HepG2 (cell line): ENCODE measurements at regions not wholly inside any gene's neighbourhood (a gene's known extent, or its start where the extent isn't known, plus 50 kb on each side); places are given as distances from the start of the nearest gene placed in this dataset.

Source experiments
- ATAC-seq: fragments of 200-7000 bp; cut with Tn5 transposase; 3 replicates; pipeline ENCODE4 v1.9.1; 2020; ENCODE audit warnings: mild to moderate bottlenecking, moderate library complexity
- BruUV-seq: library from RNA; stranded (reverse); fragments of 400-500 nt; replicated peaks from 2 replicates; lab custom pipeline; 2021; lab: Mats Ljungman, UMichigan
- CTCF ChIA-PET: fragments of 300-600 bp; formaldehyde crosslinking; extraction: SDS; loops from one replicate; lab custom pipeline; 2021; ENCODE audit warnings: low total read pairs, inconsistent platforms, low intra/inter-chr PET ratio; lab: Yijun Ruan, JAX
- POLR2A ChIA-PET: fragments of 350-600 bp; sonication (Branson Sonifier 250); formaldehyde crosslinking; loops from one replicate; lab custom pipeline; 2020; ENCODE audit warnings: antibody characterized with exemption, inconsistent platforms; lab: Yijun Ruan, JAX
- DNase-seq: peaks from one replicate; pipeline ENCODE4 v3.0.0-alpha.2; 2015; ENCODE audit warnings: low spot score
- FAIRE-seq: peaks from 3 replicates; lab custom pipeline; 2011; peaks lifted over from hg19 to GRCh38; lab: Jason Lieb, UNC
- H2AFZ ChIP-seq: one replicate; pipeline ENCODE4 v1.6.1; 2011; ENCODE audit warnings: low read length, inconsistent platforms
- H3K27ac ChIP-seq: fragments of 300-600 bp; 3 replicates; pipeline ENCODE4 v1.8.0; 2011; ENCODE audit warnings: mixed run types, mild to moderate bottlenecking, mixed read lengths, low read length, inconsistent platforms; ENCODE audit not compliant: insufficient read depth; ENCODE audit errors: extremely low read length
- H3K27me3 ChIP-seq, 2 experiments: fragments of 200-600 bp in 1 of 2; 2 replicates in 1 of 2; 3 replicates in 1 of 2; pipeline versions ENCODE4 v1.6.0 to v1.8.0; 2011; ENCODE audit warnings: low read length in 2 of 2, mild to moderate bottlenecking in 2 of 2, moderate library complexity in 2 of 2, inconsistent platforms in 1 of 2; ENCODE audit not compliant: insufficient read depth in 2 of 2, control insufficient read depth in 1 of 2
- H3K36me3 ChIP-seq, 2 experiments: fragments of 200-600 bp in 1 of 2; replicated peaks in 1 of 2; 2 replicates in 1 of 2; 3 replicates in 1 of 2; pipeline versions ENCODE4 v1.5.1 to v1.8.0; 2011; ENCODE audit warnings: low read length in 2 of 2, inconsistent platforms in 1 of 2; ENCODE audit not compliant: insufficient read depth in 2 of 2, control insufficient read depth in 1 of 2
- H3K4me1 ChIP-seq: 2 replicates; pipeline ENCODE4 v1.5.1; 2012; ENCODE audit warnings: low read length, inconsistent platforms; ENCODE audit not compliant: insufficient read depth
- H3K4me2 ChIP-seq: 2 replicates; pipeline ENCODE4 v1.6.0; 2011; ENCODE audit warnings: low read depth, low read length, inconsistent platforms
- H3K4me3 ChIP-seq, 3 experiments: fragments of 200-600 bp in 1 of 3; sonication (generic), shearing (Covaris generic) in 1 of 3; replicated peaks in 1 of 3; 2 replicates each; pipeline ENCODE4 v1.5.1; 2011 to 2016; ENCODE audit warnings: low read length in 3 of 3, inconsistent platforms in 2 of 3, low read depth in 2 of 3, mild to moderate bottlenecking in 2 of 3, control low read depth in 1 of 3, mixed read lengths in 1 of 3; ENCODE audit not compliant: insufficient read depth in 1 of 3
- H3K79me2 ChIP-seq: one replicate; pipeline ENCODE4 v1.6.1; 2011; ENCODE audit warnings: low read length, inconsistent platforms; ENCODE audit not compliant: insufficient read depth
- H3K9ac ChIP-seq: 2 replicates; pipeline ENCODE4 v1.6.0; 2011; ENCODE audit warnings: mild to moderate bottlenecking, low read depth, low read length, inconsistent platforms; ENCODE audit not compliant: insufficient read depth
- H3K9me3 ChIP-seq: 2 replicates; pipeline ENCODE4 v1.5.1; 2012; ENCODE audit warnings: mild to moderate bottlenecking, low read length
- H4K20me1 ChIP-seq: 2 replicates; pipeline ENCODE4 v1.6.0; 2011; ENCODE audit warnings: inconsistent platforms, mild to moderate bottlenecking, low read length, moderate library complexity; ENCODE audit not compliant: insufficient read depth
- ATF4 ChIP-seq, 2 experiments: fragments of 450-650 bp in 1 of 2; sonication (generic) in 1 of 2; formaldehyde crosslinking; IDR thresholded peaks; 2 replicates each; pipeline versions ENCODE4 v1.5.0 to v1.8.0; 2020 to 2022; ENCODE audit warnings: mild to moderate bottlenecking in 1 of 2, missing genetic modification reagents in 1 of 2
- CEBPB ChIP-seq: IDR thresholded peaks from 2 replicates; pipeline ENCODE4 v1.6.1; 2011; ENCODE audit warnings: low read depth, low read length, improper control_type of control experiment, borderline replicate concordance
- CREB1 ChIP-seq, 2 experiments: fragments of 450-650 bp in 1 of 2; IDR thresholded peaks; 2 replicates each; pipeline ENCODE4 v1.6.1; 2016 to 2017; ENCODE audit warnings: control low read depth in 1 of 2, mild to moderate bottlenecking in 1 of 2, missing compliant biosample characterization in 1 of 2, missing genetic modification characterization in 1 of 2
- MYC ChIP-seq: sonication (generic); formaldehyde crosslinking; IDR thresholded peaks from 2 replicates; pipeline ENCODE4 v1.9.0; 2021; ENCODE audit warnings: missing genetic modification reagents, borderline replicate concordance
- NFIB ChIP-seq: sonication (generic); formaldehyde crosslinking; IDR thresholded peaks from 2 replicates; pipeline ENCODE4 v1.9.0; 2021; ENCODE audit warnings: missing genetic modification reagents, mild to moderate bottlenecking, borderline replicate concordance
- RAD51 ChIP-seq: fragments of 450-650 bp; IDR thresholded peaks from 2 replicates; pipeline ENCODE4 v1.6.1; 2016; ENCODE audit warnings: borderline replicate concordance
- TGIF2 ChIP-seq: IDR thresholded peaks from 2 replicates; pipeline ENCODE4 v1.6.1; 2016; ENCODE audit warnings: control low read depth, missing compliant biosample characterization
- ZNF709 ChIP-seq: sonication (generic); formaldehyde crosslinking; IDR thresholded peaks from 2 replicates; pipeline ENCODE4 v1.5.0; 2020; ENCODE audit warnings: mild to moderate bottlenecking, missing genetic modification reagents
- WGBS: methylation state at CpG from one replicate; pipeline ENCODE4 v1.1.6; 2017; ENCODE audit warnings: low lambda C conversion rate; 5-methylcytosine and 5-hydroxymethylcytosine counted together
- in situ Hi-C: cut with HindIII; loops from 2 replicates; pipeline ENCODE4 v1.10.0; 2017; ENCODE audit warnings: low pct_unique_long_range_greater_than_20kb; ENCODE audit not compliant: extremely low pct_ligation_motif_present
- intact Hi-C: fragments of 100-400 bp; cut with micrococcal nuclease; formaldehyde crosslinking; loops from one replicate; pipeline ENCODE4 v1.10.0; 2022; ENCODE audit not compliant: unreplicated experiment
- TF ChIP-seq, protein P1 (sequence below): sonication (generic); formaldehyde crosslinking; conservative IDR thresholded peaks from 2 replicates; pipeline ENCODE4 v1.4.0; 2020; ENCODE audit warnings: mild to moderate bottlenecking, missing genetic modification reagents, moderate library complexity
- TF ChIP-seq, protein P2 (sequence below): sonication (generic); formaldehyde crosslinking; IDR thresholded peaks from 2 replicates; pipeline ENCODE4 v1.9.0; 2021; ENCODE audit warnings: missing genetic modification reagents, borderline replicate concordance
- TF ChIP-seq, protein P3 (sequence below): sonication (generic); formaldehyde crosslinking; IDR thresholded peaks from 2 replicates; pipeline ENCODE4 v1.5.0; 2020; ENCODE audit warnings: mild to moderate bottlenecking, missing genetic modification reagents
- TF ChIP-seq, protein P4 (sequence below): IDR thresholded peaks from 2 replicates; pipeline ENCODE4 v1.6.1; 2016; ENCODE audit warnings: missing compliant biosample characterization, missing genetic modification reagents, borderline replicate concordance

- peak overlapping the region; percentile 66 for H2AFZ ChIP-seq
- H3K36me3 ChIP-seq: no peaks in the 10 kb centered on the region
- no peak for DNase-seq
- FAIRE-seq: no peak
- no peak overlapping the region for H3K4me3 ChIP-seq
- 11% methylated on average over 8 of the region's 8 CpGs for WGBS
- no peaks in the 10 kb centered on the region; a peak in 1 of 5 replicates for H3K27me3 ChIP-seq
- ChIA-PET CTCF (no interaction called here), POLR2A (no interaction called here)
- H3K4me2 ChIP-seq: peak overlapping the region; percentile 19; the same call in 1 of the 2 replicates
- intact Hi-C loops: no loop called here
- H3K79me2 ChIP-seq: no peaks in the 10 kb centered on the region
- peaks cover 80% of the 10 kb centered on the region for H3K4me1 ChIP-seq
- H4K20me1 ChIP-seq: no peaks in the 10 kb centered on the region
- no peak overlapping the region for H3K27ac ChIP-seq
- H3K9ac ChIP-seq: no peak overlapping the region
- in situ Hi-C loops: no loop called here
- no TSS peak for BruUV-seq
- no peaks in the 10 kb centered on the region for H3K9me3 ChIP-seq
- no peak; the same call in 2 of the 3 replicates for ATAC-seq
- no peak for TF ChIP-seq CREB1 (IDR thresholded peaks at IDR 0.05)
- no peak for TF ChIP-seq CREB1 (CRISPR knock-in tag; IDR thresholded peaks at IDR 0.05)
- TF ChIP-seq ZNF709 (CRISPR knock-in tag): no peak
- no peak for TF ChIP-seq RAD51
- TF ChIP-seq CEBPB: no peak
- 0 out of 2 replicates have a peak, but pooled peaks have one; percentile 59 for TF ChIP-seq TGIF2 (CRISPR knock-in tag)
- TF ChIP-seq, protein P1, sequence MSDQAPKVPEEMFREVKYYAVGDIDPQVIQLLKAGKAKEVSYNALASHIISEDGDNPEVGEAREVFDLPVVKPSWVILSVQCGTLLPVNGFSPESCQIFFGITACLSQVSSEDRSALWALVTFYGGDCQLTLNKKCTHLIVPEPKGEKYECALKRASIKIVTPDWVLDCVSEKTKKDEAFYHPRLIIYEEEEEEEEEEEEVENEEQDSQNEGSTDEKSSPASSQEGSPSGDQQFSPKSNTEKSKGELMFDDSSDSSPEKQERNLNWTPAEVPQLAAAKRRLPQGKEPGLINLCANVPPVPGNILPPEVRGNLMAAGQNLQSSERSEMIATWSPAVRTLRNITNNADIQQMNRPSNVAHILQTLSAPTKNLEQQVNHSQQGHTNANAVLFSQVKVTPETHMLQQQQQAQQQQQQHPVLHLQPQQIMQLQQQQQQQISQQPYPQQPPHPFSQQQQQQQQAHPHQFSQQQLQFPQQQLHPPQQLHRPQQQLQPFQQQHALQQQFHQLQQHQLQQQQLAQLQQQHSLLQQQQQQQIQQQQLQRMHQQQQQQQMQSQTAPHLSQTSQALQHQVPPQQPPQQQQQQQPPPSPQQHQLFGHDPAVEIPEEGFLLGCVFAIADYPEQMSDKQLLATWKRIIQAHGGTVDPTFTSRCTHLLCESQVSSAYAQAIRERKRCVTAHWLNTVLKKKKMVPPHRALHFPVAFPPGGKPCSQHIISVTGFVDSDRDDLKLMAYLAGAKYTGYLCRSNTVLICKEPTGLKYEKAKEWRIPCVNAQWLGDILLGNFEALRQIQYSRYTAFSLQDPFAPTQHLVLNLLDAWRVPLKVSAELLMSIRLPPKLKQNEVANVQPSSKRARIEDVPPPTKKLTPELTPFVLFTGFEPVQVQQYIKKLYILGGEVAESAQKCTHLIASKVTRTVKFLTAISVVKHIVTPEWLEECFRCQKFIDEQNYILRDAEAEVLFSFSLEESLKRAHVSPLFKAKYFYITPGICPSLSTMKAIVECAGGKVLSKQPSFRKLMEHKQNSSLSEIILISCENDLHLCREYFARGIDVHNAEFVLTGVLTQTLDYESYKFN (CRISPR knock-in tag): no peak
- TF ChIP-seq MYC (CRISPR knock-in tag): peak; percentile 73
- no peak for TF ChIP-seq ATF4 (CRISPR knock-in tag; IDR thresholded peaks at IDR 0.05)
- TF ChIP-seq, protein P2, sequence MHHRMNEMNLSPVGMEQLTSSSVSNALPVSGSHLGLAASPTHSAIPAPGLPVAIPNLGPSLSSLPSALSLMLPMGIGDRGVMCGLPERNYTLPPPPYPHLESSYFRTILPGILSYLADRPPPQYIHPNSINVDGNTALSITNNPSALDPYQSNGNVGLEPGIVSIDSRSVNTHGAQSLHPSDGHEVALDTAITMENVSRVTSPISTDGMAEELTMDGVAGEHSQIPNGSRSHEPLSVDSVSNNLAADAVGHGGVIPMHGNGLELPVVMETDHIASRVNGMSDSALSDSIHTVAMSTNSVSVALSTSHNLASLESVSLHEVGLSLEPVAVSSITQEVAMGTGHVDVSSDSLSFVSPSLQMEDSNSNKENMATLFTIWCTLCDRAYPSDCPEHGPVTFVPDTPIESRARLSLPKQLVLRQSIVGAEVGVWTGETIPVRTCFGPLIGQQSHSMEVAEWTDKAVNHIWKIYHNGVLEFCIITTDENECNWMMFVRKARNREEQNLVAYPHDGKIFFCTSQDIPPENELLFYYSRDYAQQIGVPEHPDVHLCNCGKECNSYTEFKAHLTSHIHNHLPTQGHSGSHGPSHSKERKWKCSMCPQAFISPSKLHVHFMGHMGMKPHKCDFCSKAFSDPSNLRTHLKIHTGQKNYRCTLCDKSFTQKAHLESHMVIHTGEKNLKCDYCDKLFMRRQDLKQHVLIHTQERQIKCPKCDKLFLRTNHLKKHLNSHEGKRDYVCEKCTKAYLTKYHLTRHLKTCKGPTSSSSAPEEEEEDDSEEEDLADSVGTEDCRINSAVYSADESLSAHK (CRISPR knock-in tag): no peak
- TF ChIP-seq, protein P3, sequence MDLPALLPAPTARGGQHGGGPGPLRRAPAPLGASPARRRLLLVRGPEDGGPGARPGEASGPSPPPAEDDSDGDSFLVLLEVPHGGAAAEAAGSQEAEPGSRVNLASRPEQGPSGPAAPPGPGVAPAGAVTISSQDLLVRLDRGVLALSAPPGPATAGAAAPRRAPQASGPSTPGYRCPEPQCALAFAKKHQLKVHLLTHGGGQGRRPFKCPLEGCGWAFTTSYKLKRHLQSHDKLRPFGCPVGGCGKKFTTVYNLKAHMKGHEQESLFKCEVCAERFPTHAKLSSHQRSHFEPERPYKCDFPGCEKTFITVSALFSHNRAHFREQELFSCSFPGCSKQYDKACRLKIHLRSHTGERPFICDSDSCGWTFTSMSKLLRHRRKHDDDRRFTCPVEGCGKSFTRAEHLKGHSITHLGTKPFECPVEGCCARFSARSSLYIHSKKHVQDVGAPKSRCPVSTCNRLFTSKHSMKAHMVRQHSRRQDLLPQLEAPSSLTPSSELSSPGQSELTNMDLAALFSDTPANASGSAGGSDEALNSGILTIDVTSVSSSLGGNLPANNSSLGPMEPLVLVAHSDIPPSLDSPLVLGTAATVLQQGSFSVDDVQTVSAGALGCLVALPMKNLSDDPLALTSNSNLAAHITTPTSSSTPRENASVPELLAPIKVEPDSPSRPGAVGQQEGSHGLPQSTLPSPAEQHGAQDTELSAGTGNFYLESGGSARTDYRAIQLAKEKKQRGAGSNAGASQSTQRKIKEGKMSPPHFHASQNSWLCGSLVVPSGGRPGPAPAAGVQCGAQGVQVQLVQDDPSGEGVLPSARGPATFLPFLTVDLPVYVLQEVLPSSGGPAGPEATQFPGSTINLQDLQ (CRISPR knock-in tag): no peak
- TF ChIP-seq, protein P4, sequence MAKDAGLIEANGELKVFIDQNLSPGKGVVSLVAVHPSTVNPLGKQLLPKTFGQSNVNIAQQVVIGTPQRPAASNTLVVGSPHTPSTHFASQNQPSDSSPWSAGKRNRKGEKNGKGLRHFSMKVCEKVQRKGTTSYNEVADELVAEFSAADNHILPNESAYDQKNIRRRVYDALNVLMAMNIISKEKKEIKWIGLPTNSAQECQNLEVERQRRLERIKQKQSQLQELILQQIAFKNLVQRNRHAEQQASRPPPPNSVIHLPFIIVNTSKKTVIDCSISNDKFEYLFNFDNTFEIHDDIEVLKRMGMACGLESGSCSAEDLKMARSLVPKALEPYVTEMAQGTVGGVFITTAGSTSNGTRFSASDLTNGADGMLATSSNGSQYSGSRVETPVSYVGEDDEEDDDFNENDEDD (CRISPR knock-in tag): peak; percentile 33; the same call in 1 of the 2 replicates
- no peak for TF ChIP-seq NFIB (CRISPR knock-in tag)
These were observed 113.8 kb upstream of the ARMC2 start for GRCh38 chr6:108734271-108734922.
